H1 (cell line): ENCODE measurements at regions not wholly inside any gene's neighbourhood (a gene's known extent, or its start where the extent isn't known, plus 50 kb on each side); places are given as distances from the start of the nearest gene placed in this dataset.

Source experiments
- CTCF ChIA-PET: fragments of 300-600 bp; sonication (Branson Sonifier 250); formaldehyde crosslinking; loops from one replicate; lab custom pipeline; 2021; ENCODE audit not compliant: partially characterized antibody; lab: Charles Lee
- POLR2A ChIA-PET: fragments of 300-600 bp; sonication (Branson Sonifier 250); formaldehyde crosslinking; loops from one replicate; lab custom pipeline; 2021; ENCODE audit warnings: inconsistent platforms; ENCODE audit not compliant: partially characterized antibody; lab: Charles Lee
- DNase-seq, 2 experiments: peaks; one replicate each; pipeline versions ENCODE4 v3.0.0 to v3.0.0-alpha.2; 2010 to 2022; ENCODE audit warnings: low spot score in 2 of 2, low read depth in 1 of 2, mixed read lengths in 1 of 2
- FAIRE-seq: peaks from 2 replicates; lab custom pipeline; 2011; peaks lifted over from hg19 to GRCh38; lab: Jason Lieb, UNC
- H2AFZ ChIP-seq: 2 replicates; pipeline ENCODE4 v1.8.1; 2012; ENCODE audit warnings: low read length, inconsistent platforms
- H2AK5ac ChIP-seq: 2 replicates; pipeline ENCODE4 v1.6.1; 2013; ENCODE audit warnings: low read depth, low read length
- H2BK120ac ChIP-seq: replicated peaks from 2 replicates; pipeline ENCODE3; 2013; ENCODE audit warnings: low read depth, low read length, inconsistent platforms
- H2BK12ac ChIP-seq: 2 replicates; pipeline ENCODE4 v1.6.1; 2013; ENCODE audit warnings: low read depth, low read length
- H2BK15ac ChIP-seq: 2 replicates; pipeline ENCODE4 v1.6.1; 2013; ENCODE audit warnings: low read length
- H2BK20ac ChIP-seq: 2 replicates; pipeline ENCODE4 v1.6.1; 2013; ENCODE audit warnings: low read length
- H2BK5ac ChIP-seq: 2 replicates; pipeline ENCODE4 v1.6.1; 2013; ENCODE audit warnings: low read depth, low read length
- H3K14ac ChIP-seq: 2 replicates; pipeline ENCODE4 v1.6.1; 2013; ENCODE audit warnings: inconsistent platforms; ENCODE audit not compliant: insufficient read length
- H3K18ac ChIP-seq: 2 replicates; pipeline ENCODE4 v1.6.1; 2013; ENCODE audit warnings: low read length; ENCODE audit errors: extremely low read depth
- H3K23ac ChIP-seq: 2 replicates; pipeline ENCODE4 v1.6.1; 2013; ENCODE audit warnings: inconsistent platforms; ENCODE audit not compliant: insufficient read length
- H3K23me2 ChIP-seq: 2 replicates; pipeline ENCODE4 v1.6.1; 2013; ENCODE audit warnings: low read depth, low read length
- H3K27ac ChIP-seq: 2 replicates; pipeline ENCODE4 v1.6.1; 2011; ENCODE audit warnings: low read depth, low read length, inconsistent platforms
- H3K27me3 ChIP-seq, 4 experiments: replicated peaks in 1 of 4; 1 replicate in 1 of 4; 2 replicates in 3 of 4; pipeline versions ENCODE4 v1.6.1 to v1.8.1; 2011 to 2013; ENCODE audit warnings: low read length in 3 of 4, mild to moderate bottlenecking in 3 of 4, inconsistent platforms in 2 of 4, mixed read lengths in 2 of 4, moderate library complexity in 1 of 4; ENCODE audit not compliant: control insufficient read depth in 3 of 4, insufficient read depth in 3 of 4; ENCODE audit errors: extremely low read depth in 1 of 4
- H3K36me3 ChIP-seq, 4 experiments: 2 replicates each; pipeline versions ENCODE4 v1.6.1 to v1.8.1; 2011 to 2013; ENCODE audit warnings: mild to moderate bottlenecking in 4 of 4, low read length in 3 of 4, moderate library complexity in 2 of 4, control low read depth in 1 of 4, inconsistent platforms in 1 of 4; ENCODE audit not compliant: insufficient read depth in 4 of 4, control insufficient read depth in 2 of 4
- H3K4ac ChIP-seq: replicated peaks from 2 replicates; pipeline ENCODE3; 2013; ENCODE audit warnings: low read length, low read depth, mixed read lengths, inconsistent platforms; ENCODE audit not compliant: insufficient read length
- H3K4me1 ChIP-seq, 4 experiments: replicated peaks in 1 of 4; 1 replicate in 1 of 4; 2 replicates in 3 of 4; pipeline versions ENCODE4 v1.6.1 to v1.8.1; 2011 to 2013; ENCODE audit warnings: low read length in 3 of 4, inconsistent platforms in 2 of 4, mixed read lengths in 1 of 4; ENCODE audit not compliant: insufficient read depth in 4 of 4, control insufficient read depth in 3 of 4
- H3K4me2 ChIP-seq, 2 experiments: 2 replicates each; pipeline versions ENCODE4 v1.6.1 to v1.8.1; 2011 to 2013; ENCODE audit warnings: low read depth in 2 of 2, low read length in 2 of 2, control low read depth in 1 of 2, inconsistent platforms in 1 of 2, mild to moderate bottlenecking in 1 of 2; ENCODE audit not compliant: insufficient read depth in 1 of 2
- H3K4me3 ChIP-seq, 4 experiments: fragments of 200-600, 300-600 bp in 1 of 4; sonication (generic), shearing (Covaris generic), sonication (Bioruptor Twin) in 1 of 4; 2 replicates each; pipeline versions ENCODE4 v1.5.1 to v1.8.1; 2011 to 2016; ENCODE audit warnings: low read length in 4 of 4, low read depth in 3 of 4, control low read depth in 2 of 4, inconsistent platforms in 2 of 4, mild to moderate bottlenecking in 2 of 4, mixed read lengths in 1 of 4, moderate library complexity in 1 of 4; ENCODE audit not compliant: insufficient read depth in 2 of 4; ENCODE audit errors: extremely low read depth in 1 of 4
- H3K56ac ChIP-seq: replicated peaks from 2 replicates; pipeline ENCODE3; 2013; ENCODE audit warnings: low read depth, mild to moderate bottlenecking, mixed read lengths, low read length, inconsistent platforms; ENCODE audit not compliant: insufficient read length
- H3K79me1 ChIP-seq: 2 replicates; pipeline ENCODE4 v1.6.1; 2013; ENCODE audit warnings: low read depth, low read length, control low read depth
- H3K79me2 ChIP-seq, 2 experiments: 2 replicates each; pipeline versions ENCODE4 v1.6.1 to v1.8.1; 2012 to 2013; ENCODE audit warnings: low read length in 2 of 2, mild to moderate bottlenecking in 2 of 2, inconsistent platforms in 1 of 2; ENCODE audit not compliant: insufficient read depth in 2 of 2, control insufficient read depth in 1 of 2
- H3K9ac ChIP-seq, 4 experiments: replicated peaks in 1 of 4; 1 replicate in 1 of 4; 2 replicates in 3 of 4; pipeline versions ENCODE4 v1.6.1 to v1.8.1; 2011 to 2013; ENCODE audit warnings: low read depth in 3 of 4, low read length in 3 of 4, control low read depth in 2 of 4, mild to moderate bottlenecking in 2 of 4, moderate library complexity in 2 of 4, inconsistent platforms in 1 of 4; ENCODE audit errors: extremely low read depth in 1 of 4
- H3K9me3 ChIP-seq, 2 experiments: 2 replicates each; pipeline versions ENCODE4 v1.6.1 to v1.8.1; 2012 to 2013; ENCODE audit warnings: mild to moderate bottlenecking in 2 of 2, moderate library complexity in 2 of 2, control low read depth in 1 of 2, inconsistent platforms in 1 of 2, low read depth in 1 of 2, low read length in 1 of 2, mixed read lengths in 1 of 2; ENCODE audit not compliant: insufficient read depth in 2 of 2
- H4K20me1 ChIP-seq, 2 experiments: replicated peaks in 1 of 2; 2 replicates each; pipeline versions ENCODE3 to v1.8.1; 2011 to 2013; ENCODE audit warnings: inconsistent platforms in 2 of 2, low read length in 2 of 2, mild to moderate bottlenecking in 1 of 2; ENCODE audit not compliant: insufficient read depth in 2 of 2, control insufficient read depth in 1 of 2
- H4K5ac ChIP-seq: 2 replicates; pipeline ENCODE4 v1.6.1; 2013; ENCODE audit warnings: low read length, low read depth, mixed read lengths, inconsistent platforms; ENCODE audit not compliant: insufficient read length
- H4K8ac ChIP-seq: 2 replicates; pipeline ENCODE4 v1.8.0; 2013; ENCODE audit warnings: mild to moderate bottlenecking, moderate library complexity, low read length, inconsistent platforms; ENCODE audit not compliant: insufficient read depth; ENCODE audit errors: extremely low read depth
- H4K91ac ChIP-seq: replicated peaks from 2 replicates; pipeline ENCODE3; 2013; ENCODE audit warnings: low read length, mixed read lengths, inconsistent platforms; ENCODE audit not compliant: insufficient read length
- ASH2L ChIP-seq: fragments of 200-600, 300-600 bp; sonication (generic); IDR thresholded peaks from one replicate; pipeline ENCODE4 v1.7.1; 2017; ENCODE audit warnings: low read length
- CBX8 ChIP-seq: fragments of 300-800, 300-1000 bp; sonication (generic); IDR thresholded peaks from 2 replicates; pipeline ENCODE4 v1.7.1; 2016; ENCODE audit warnings: low read depth, low read length, borderline replicate concordance
- E2F6 ChIP-seq: IDR thresholded peaks from 2 replicates; pipeline ENCODE4 v1.6.1; 2012; ENCODE audit warnings: inconsistent platforms
- JUN ChIP-seq: IDR thresholded peaks from 2 replicates; pipeline ENCODE4 v1.6.1; 2011; ENCODE audit warnings: low read depth, mild to moderate bottlenecking, improper control_type of control experiment, low read length
- POU5F1 ChIP-seq: IDR thresholded peaks from 2 replicates; pipeline ENCODE4 v1.6.1; 2011; ENCODE audit warnings: low read depth, mild to moderate bottlenecking, low read length, moderate library complexity
- RAD21 ChIP-seq, 2 experiments: IDR thresholded peaks in 1 of 2; conservative IDR thresholded peaks in 1 of 2; 2 replicates each; pipeline ENCODE4 v1.6.1; 2011; ENCODE audit warnings: low read depth in 2 of 2, low read length in 2 of 2, improper control_type of control experiment in 1 of 2, inconsistent platforms in 1 of 2, mild to moderate bottlenecking in 1 of 2, moderate library complexity in 1 of 2
- RBBP5 ChIP-seq: IDR thresholded peaks from 2 replicates; pipeline ENCODE4 v1.7.1; 2012; ENCODE audit warnings: low read depth, mild to moderate bottlenecking, inconsistent platforms, low read length, moderate library complexity, borderline replicate concordance
- RXRA ChIP-seq: IDR thresholded peaks from 2 replicates; pipeline ENCODE4 v1.6.1; 2011; ENCODE audit warnings: low read depth, mild to moderate bottlenecking, low read length, moderate library complexity; ENCODE audit not compliant: insufficient read depth
- SUZ12 ChIP-seq: fragments of 200-600 bp; sonication (generic); IDR thresholded peaks from 2 replicates; pipeline ENCODE4 v1.6.1; 2012; ENCODE audit warnings: mild to moderate bottlenecking, inconsistent platforms, low read length, moderate library complexity, mixed read lengths
- TBP ChIP-seq: IDR thresholded peaks from 2 replicates; pipeline ENCODE4 v1.6.1; 2011; ENCODE audit warnings: low read depth, low read length, improper control_type of control experiment
- TEAD4 ChIP-seq: IDR thresholded peaks from 2 replicates; pipeline ENCODE4 v1.6.1; 2012; ENCODE audit warnings: low read depth, low read length, inconsistent platforms, mixed read lengths
- YY1 ChIP-seq: IDR thresholded peaks from 2 replicates; pipeline ENCODE4 v1.6.1; 2011; ENCODE audit warnings: low read depth, mild to moderate bottlenecking, low read length
- WGBS, 2 experiments: shearing (Covaris generic) in 1 of 2; methylation state at CpG; one replicate each; pipeline versions ENCODE4 v1.1.6 to v1.1.7; 2013 to 2015; ENCODE audit warnings: low lambda C conversion rate in 2 of 2, mixed read lengths in 2 of 2, inconsistent platforms in 1 of 2, low coverage in 1 of 2, missing lambda C conversion rate in 1 of 2; ENCODE audit not compliant: insufficient replicate concordance in 2 of 2, insufficient coverage in 1 of 2, insufficient read length in 1 of 2; ENCODE audit errors: extremely low coverage in 1 of 2, missing lambda C conversion rate in 1 of 2; 5-methylcytosine and 5-hydroxymethylcytosine counted together

GRCh38 chr16:86998196-86999001, 318.8 kb downstream of the C16orf95 start:
- POLR2A ChIA-PET, result no interaction called here
- Histone ChIP-seq H3K9ac (no peak overlapping the region; a peak in 1 of 7 replicates), H2AFZ (0 out of 2 replicates have a peak overlapping the region, but pooled peaks have one; percentile 60), H4K5ac (no peak overlapping the region), H3K18ac (no peak overlapping the region), H2BK12ac (peak overlapping the region; percentile 75; the same call in 1 of the 2 replicates), H3K27ac (no peak overlapping the region), H3K4me1 (no peaks in the 10 kb centered on the region), H4K8ac (peak overlapping the region; percentile 83; the same call in 1 of the 2 replicates), H4K20me1 (no peaks in the 10 kb centered on the region), H3K4ac (no peak overlapping the region), H3K4me3 (no peak overlapping the region), H2BK5ac (peak overlapping the region; percentile 22; the same call in 1 of the 2 replicates), H3K79me2 (no peaks in the 10 kb centered on the region), H3K23me2 (peaks cover 3% of the 10 kb centered on the region), H2BK15ac (peak overlapping the region; percentile 83), H3K23ac (no peak overlapping the region), H3K27me3 (no peaks in the 10 kb centered on the region; a peak in 1 of 7 replicates), H3K36me3 (no peaks in the 10 kb centered on the region; a peak in 1 of 8 replicates), H3K56ac (no peak overlapping the region), H2BK20ac (peak overlapping the region; percentile 66; the same call in 1 of the 2 replicates), H2AK5ac (peak overlapping the region; percentile 70; the same call in 1 of the 2 replicates), H4K91ac (peak overlapping the region; percentile 58), H3K14ac (peak overlapping the region; percentile 96), H2BK120ac (peak overlapping the region; percentile 77), H3K9me3 (no peaks in the 10 kb centered on the region), H3K79me1 (0 out of 2 replicates have a peak, but pooled peaks cover 4% of the 10 kb centered on the region), H3K4me2 (no peak overlapping the region)
- CTCF ChIA-PET, result no interaction called here
- FAIRE-seq, result peak; percentile 36
- 84% methylated on average over 21 of the region's 21 CpGs; no CpG with 5 or more reads in 1 of the 2 experiments for WGBS, 2 experiments
- no peak for DNase-seq
- TF ChIP-seq JUN, result no peak
- no peak for TF ChIP-seq RXRA
- TF ChIP-seq POU5F1, result no peak
- no peak for TF ChIP-seq RBBP5
- no peak for TF ChIP-seq CBX8
- no peak for TF ChIP-seq RAD21 (IDR thresholded peaks at IDR 0.05 in 1 of 2, conservative IDR thresholded peaks at IDR 0.05 in 1 of 2; ENCODE audit: low read depth in 2 of 2, low read length in 2 of 2)
- TF ChIP-seq ASH2L, result no peak
- TF ChIP-seq E2F6, result no peak
- no peak for TF ChIP-seq TBP
- no peak for TF ChIP-seq YY1
- TF ChIP-seq TEAD4, result no peak
- no peak for TF ChIP-seq SUZ12
